KMS-11 (cell line): ENCODE measurements at regions not wholly inside any gene's neighbourhood (a gene's known extent, or its start where the extent isn't known, plus 50 kb on each side); places are given as distances from the start of the nearest gene placed in this dataset.

Source experiments
- H2AFZ ChIP-seq: fragments of 200-600 bp; sonication (generic); 2 replicates; pipeline ENCODE4 v1.6.1; 2016; ENCODE audit warnings: antibody characterized with exemption, mixed run types, low read depth
- H3K27ac ChIP-seq: fragments of 200-600 bp; sonication (generic); 2 replicates; pipeline ENCODE4 v1.6.1; 2016; ENCODE audit warnings: mild to moderate bottlenecking, mixed run types
- H3K27me3 ChIP-seq: fragments of 200-600 bp; sonication (generic); 2 replicates; pipeline ENCODE4 v1.6.1; 2017; ENCODE audit warnings: mild to moderate bottlenecking, low read depth, mixed run types, moderate library complexity; ENCODE audit not compliant: insufficient read depth
- H3K36me3 ChIP-seq: fragments of 200-600 bp; sonication (generic); 2 replicates; pipeline ENCODE4 v1.6.1; 2017; ENCODE audit warnings: mild to moderate bottlenecking, mixed run types; ENCODE audit not compliant: insufficient read depth
- H3K4me1 ChIP-seq: fragments of 200-600 bp; sonication (generic); 2 replicates; pipeline ENCODE4 v1.6.1; 2016; ENCODE audit warnings: mild to moderate bottlenecking, low read depth, mixed run types; ENCODE audit not compliant: poor library complexity, severe bottlenecking
- H3K4me2 ChIP-seq: fragments of 200-600 bp; sonication (generic); 2 replicates; pipeline ENCODE4 v1.7.0; 2016; ENCODE audit warnings: mild to moderate bottlenecking, mixed run types
- H3K4me3 ChIP-seq: fragments of 200-600 bp; sonication (generic); IDR thresholded peaks from 2 replicates; pipeline ENCODE4 v1.6.1; 2017; ENCODE audit warnings: low read depth, low read length, mixed read lengths; ENCODE audit not compliant: insufficient read depth
- H3K79me2 ChIP-seq: fragments of 200-600 bp; sonication (generic); 2 replicates; pipeline ENCODE4 v1.6.1; 2016; ENCODE audit warnings: low read depth, mixed run types; ENCODE audit not compliant: insufficient read depth
- H3K9ac ChIP-seq: fragments of 200-600 bp; sonication (generic); 2 replicates; pipeline ENCODE4 v1.6.1; 2016; ENCODE audit warnings: mild to moderate bottlenecking, mixed run types
- H4K20me1 ChIP-seq: fragments of 200-600 bp; sonication (generic); 2 replicates; pipeline ENCODE4 v1.6.1; 2016; ENCODE audit warnings: mild to moderate bottlenecking, mixed run types; ENCODE audit not compliant: insufficient read depth
- CTCF ChIP-seq: fragments of 200-600 bp; sonication (generic); conservative IDR thresholded peaks from 2 replicates; pipeline ENCODE4 v1.6.1; 2017; ENCODE audit warnings: low read depth, mild to moderate bottlenecking, antibody characterized with exemption, low read length, moderate library complexity, mixed read lengths

GRCh38 chr10:113305871-113306270 lies 247.0 kb upstream of the HABP2 start:
- no peaks in the 10 kb centered on the region for H3K36me3 ChIP-seq
- no peak overlapping the region for H3K4me3 ChIP-seq
- no peaks in the 10 kb centered on the region for H3K79me2 ChIP-seq
- H3K4me2 ChIP-seq, result no peak overlapping the region
- H3K9ac ChIP-seq, result no peak overlapping the region
- H4K20me1 ChIP-seq, result no peaks in the 10 kb centered on the region
- H3K4me1 ChIP-seq, result no peaks in the 10 kb centered on the region
- H3K27me3 ChIP-seq, result no peaks in the 10 kb centered on the region
- H2AFZ ChIP-seq, result no peak overlapping the region
- no peak overlapping the region for H3K27ac ChIP-seq
- TF ChIP-seq CTCF, result no peak

DNA sequence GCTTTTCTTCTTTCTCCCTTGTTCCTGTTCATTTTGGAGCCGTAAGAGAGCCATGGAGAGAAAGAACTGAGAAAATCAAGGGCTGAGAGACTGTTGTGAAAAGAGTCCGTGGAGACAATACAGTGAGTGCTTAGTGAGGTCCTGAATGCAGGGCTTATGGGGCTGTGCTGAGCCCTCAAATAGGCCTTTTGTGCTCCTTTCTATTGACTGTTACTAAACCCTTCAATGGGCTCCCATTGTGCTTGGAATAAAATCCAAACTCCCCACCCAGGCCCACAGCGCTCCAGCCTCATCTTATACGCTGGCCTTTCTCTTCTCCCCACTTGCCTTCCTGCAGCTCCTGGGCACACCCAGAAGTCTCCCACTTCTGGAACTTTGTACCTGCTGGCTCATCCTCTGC lies 243.1 kb upstream of the HABP2 start:
- H3K36me3 ChIP-seq, result no peaks in the 10 kb centered on the region

DNA sequence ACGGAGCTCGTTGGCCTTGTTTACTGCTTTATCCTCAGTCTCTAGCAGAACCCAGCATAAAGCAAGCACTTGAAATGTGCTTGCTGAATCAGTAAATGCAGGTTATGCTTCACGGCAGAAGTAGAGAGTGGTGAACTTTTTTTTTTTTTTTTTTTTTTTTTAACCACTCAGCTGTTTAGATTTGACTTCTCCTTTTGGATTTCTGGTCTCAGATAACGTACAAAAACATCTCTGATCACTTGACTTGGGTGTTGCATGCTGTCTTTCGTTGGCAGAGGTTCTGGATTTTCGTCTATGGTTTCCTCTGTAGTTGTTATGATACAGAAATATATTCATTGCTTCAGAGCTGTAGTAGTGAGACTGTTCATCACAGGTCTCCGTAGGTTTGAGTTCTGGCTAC lies 242.5 kb upstream of the HABP2 start:
- no peaks in the 10 kb centered on the region for H3K79me2 ChIP-seq
- no peaks in the 10 kb centered on the region for H3K4me1 ChIP-seq
- H3K27me3 ChIP-seq, result no peaks in the 10 kb centered on the region
- H3K36me3 ChIP-seq, result no peaks in the 10 kb centered on the region
- no peak overlapping the region for H2AFZ ChIP-seq
- H3K27ac ChIP-seq, result no peak overlapping the region
- no peak for TF ChIP-seq CTCF
- no peak overlapping the region for H3K4me3 ChIP-seq
- H3K9ac ChIP-seq, result no peak overlapping the region
- no peak overlapping the region for H3K4me2 ChIP-seq
- H4K20me1 ChIP-seq, result no peaks in the 10 kb centered on the region

More for the DNA sequence above, 243.1 kb upstream of the HABP2 start:
- H3K27me3 ChIP-seq, result no peaks in the 10 kb centered on the region
- H2AFZ ChIP-seq, result no peak overlapping the region
- H3K4me3 ChIP-seq, result no peak overlapping the region
- H3K4me1 ChIP-seq, result no peaks in the 10 kb centered on the region
- H3K4me2 ChIP-seq, result no peak overlapping the region
- no peaks in the 10 kb centered on the region for H4K20me1 ChIP-seq
- H3K27ac ChIP-seq, result no peak overlapping the region
- no peaks in the 10 kb centered on the region for H3K79me2 ChIP-seq
- H3K9ac ChIP-seq, result no peak overlapping the region
- TF ChIP-seq CTCF, result no peak

GRCh38 chr10:113313048-113313602 lies 239.7 kb upstream of the HABP2 start:
- no peak for TF ChIP-seq CTCF
- Histone ChIP-seq H3K36me3 (no peaks in the 10 kb centered on the region), H3K9ac (no peak overlapping the region), H2AFZ (no peak overlapping the region), H3K4me2 (no peak overlapping the region), H3K27ac (no peak overlapping the region), H3K27me3 (no peaks in the 10 kb centered on the region), H3K4me3 (no peak overlapping the region), H4K20me1 (no peaks in the 10 kb centered on the region), H3K79me2 (no peaks in the 10 kb centered on the region), H3K4me1 (no peaks in the 10 kb centered on the region)
